Ovary (tissue), 7 donors: ENCODE measurements at regions not wholly inside any gene's neighbourhood (a gene's known extent, or its start where the extent isn't known, plus 50 kb on each side); places are given as distances from the start of the nearest gene placed in this dataset.

ENCODE experiments used
- DNase-seq, 5 donors: peaks; one replicate each; pipeline ENCODE4 v3.0.0-alpha.2; 2019 to 2020
- H3K27ac ChIP-seq, 2 donors: fragments of 200-600 bp; one replicate each; pipeline versions ENCODE4 v1.5.1 to v1.8.0; 2019 to 2022
- H3K27me3 ChIP-seq: fragments of 200-600 bp; one replicate; pipeline ENCODE4 v1.8.0; 2022
- H3K36me3 ChIP-seq: fragments of 200-600 bp; sonication (generic); one replicate; pipeline ENCODE4 v1.5.1; 2019
- H3K4me1 ChIP-seq: one replicate; pipeline ENCODE4 v1.8.1; 2013; ENCODE audit warnings: mild to moderate bottlenecking, moderate library complexity; ENCODE audit not compliant: insufficient read depth
- H3K4me3 ChIP-seq: fragments of 200-600 bp; sonication (generic); one replicate; pipeline ENCODE4 v1.5.1; 2017
- H3K9me3 ChIP-seq, 2 donors: fragments of 200-600 bp in 1 of 2; sonication (generic) in 1 of 2; one replicate each; pipeline versions ENCODE4 v1.5.1 to v1.8.1; 2013 to 2019; ENCODE audit warnings: mild to moderate bottlenecking in 1 of 2, moderate library complexity in 1 of 2
- CTCF ChIP-seq, 3 donors: fragments of 450-650 bp in 2 of 3; fragments of 200-600 bp in 1 of 3; IDR thresholded peaks; one replicate each; pipeline versions ENCODE4 v1.5.1 to v1.8.0; 2016 to 2022; ENCODE audit warnings: antibody characterized with exemption in 3 of 3, mild to moderate bottlenecking in 1 of 3
- EP300 ChIP-seq: sonication (generic); formaldehyde crosslinking; IDR thresholded peaks from one replicate; pipeline ENCODE4 v1.6.1; 2017; ENCODE audit warnings: antibody characterized with exemption
- POLR2A ChIP-seq: fragments of 450-650 bp; IDR thresholded peaks from one replicate; pipeline ENCODE4 v1.6.1; 2017; ENCODE audit warnings: antibody characterized with exemption, mild to moderate bottlenecking, moderate library complexity
- WGBS, 3 donors: extraction: QIAGEN DNeasy Blood & Tissue Kit in 1 of 3; methylation state at CpG; one replicate each; pipeline versions ENCODE4 v1.1.5 to v1.1.7; 2013 to 2017; 5-methylcytosine and 5-hydroxymethylcytosine counted together
- intact Hi-C, 4 donors: fragments of 100-400 bp; cut with DNase I; formaldehyde crosslinking; loops; one replicate each; pipeline versions ENCODE4 v1.11.0 to v1.15.1; 2022 to 2023
- donor health status: DM: no; HTN: no; CAD: no; lungs with moderate emphysema.
- donor health status: DM: no; HTN: no; CAD: no.
- donor health status: Bipolar disorder and iron deficiency.
- donor health status: DM: no; HTN: no; CAD: no.
- donor health status: DM: yes; HTN: yes; CAD: no.

- H3K27me3 ChIP-seq, result no peaks in the 10 kb centered on the region
- no peaks in the 10 kb centered on the region for H3K9me3 ChIP-seq
- intact Hi-C loops, result no loop called here
- H3K4me1 ChIP-seq, result peaks cover 2% of the 10 kb centered on the region
- no peak for DNase-seq
- no peak overlapping the region for H3K27ac ChIP-seq
- no peak overlapping the region for H3K4me3 ChIP-seq
- H3K36me3 ChIP-seq, result no peaks in the 10 kb centered on the region
- TF ChIP-seq CTCF (IDR thresholded peaks at IDR 0.05) (no peak), EP300 (no peak), POLR2A (no peak)
- WGBS, 3 donors, result 56 to 64% (median 60%) methylated on average over 2 of the region's 2 CpGs
These were observed 62.3 kb upstream of the PLSCR4 start for GRCh38 chr3:146313031-146313745.

- intact Hi-C loops, result no loop called here
- no peak overlapping the region for H3K4me3 ChIP-seq
These were observed 57.8 kb upstream of the PLSCR4 start for GRCh38 chr3:146308682-146309081.

GRCh38 chr3:146308222-146308621 is 57.3 kb upstream of the PLSCR4 start:
- H3K36me3 ChIP-seq, result no peaks in the 10 kb centered on the region
- no peak overlapping the region for H3K27ac ChIP-seq
- intact Hi-C loops, result no loop called here
- no peak for DNase-seq
- peaks cover 2% of the 10 kb centered on the region for H3K4me1 ChIP-seq
- no peaks in the 10 kb centered on the region for H3K27me3 ChIP-seq
- TF ChIP-seq EP300 (no peak), CTCF (IDR thresholded peaks at IDR 0.05) (no peak), POLR2A (no peak)
- no peaks in the 10 kb centered on the region for H3K9me3 ChIP-seq
- H3K4me3 ChIP-seq, result no peak overlapping the region

More at GRCh38 chr3:146308682-146309081, 57.8 kb upstream of the PLSCR4 start:
- 31 to 47% (median 46%) methylated on average over 3 of the region's 3 CpGs for WGBS, 3 donors
- Histone ChIP-seq H3K9me3 (no peaks in the 10 kb centered on the region), H3K27me3 (no peaks in the 10 kb centered on the region), H3K27ac (no peak overlapping the region), H3K4me1 (peaks cover 2% of the 10 kb centered on the region), H3K36me3 (no peaks in the 10 kb centered on the region)
- DNase-seq, result no peak
- no peak for TF ChIP-seq CTCF (IDR thresholded peaks at IDR 0.05)
- TF ChIP-seq POLR2A, result no peak
- no peak for TF ChIP-seq EP300

GRCh38 chr3:146307456-146307725 is 56.5 kb upstream of the PLSCR4 start:
- H3K9me3 ChIP-seq, result no peaks in the 10 kb centered on the region
- H3K4me3 ChIP-seq, result no peak overlapping the region
- intact Hi-C loops, result no loop called here
- no peak for DNase-seq
- no peak for TF ChIP-seq CTCF (IDR thresholded peaks at IDR 0.05)
- no peak for TF ChIP-seq POLR2A
- TF ChIP-seq EP300, result no peak
- peaks cover 2% of the 10 kb centered on the region for H3K4me1 ChIP-seq
- no peaks in the 10 kb centered on the region for H3K36me3 ChIP-seq
- no peaks in the 10 kb centered on the region for H3K27me3 ChIP-seq
- H3K27ac ChIP-seq, result no peak overlapping the region
- 46 to 85% (median 74%) methylated on average over 1 of the region's 1 CpG for WGBS, 3 donors
